Gastrocnemius medialis (tissue), 4 donors: ENCODE measurements at regions not wholly inside any gene's neighbourhood (a gene's known extent, or its start where the extent isn't known, plus 50 kb on each side); places are given as distances from the start of the nearest gene placed in this dataset.

ENCODE experiments used
- ATAC-seq, 2 donors: fragments of 150-250 bp; one replicate each; pipeline ENCODE4 v1.9.1; 2016
- DNase-seq, 2 donors: peaks; one replicate each; pipeline ENCODE4 v3.0.0-alpha.2; 2019
- H3K27ac ChIP-seq, 4 donors: fragments of 200-600 bp; sonication (generic); 1 replicate in 1 of 4; 2 replicates in 3 of 4; pipeline ENCODE4 v1.5.1; 2016 to 2018; ENCODE audit warnings: mild to moderate bottlenecking in 2 of 4, moderate library complexity in 1 of 4
- H3K27me3 ChIP-seq, 3 donors: fragments of 200-600 bp; sonication (generic) in 2 of 3; 1 replicate in 1 of 3; 2 replicates in 2 of 3; pipeline versions ENCODE4 v1.5.1 to v1.6.0; 2016 to 2019; ENCODE audit warnings: mild to moderate bottlenecking in 1 of 3, moderate library complexity in 1 of 3
- H3K36me3 ChIP-seq, 2 donors: fragments of 200-600 bp; sonication (generic) in 1 of 2; one replicate each; pipeline ENCODE4 v1.5.1; 2017 to 2018
- H3K4me1 ChIP-seq, 2 donors: fragments of 200-600 bp; sonication (generic) in 1 of 2; one replicate each; pipeline ENCODE4 v1.5.1; 2016 to 2017; ENCODE audit warnings: mild to moderate bottlenecking in 2 of 2
- H3K4me3 ChIP-seq, 4 donors: fragments of 200-600 bp; sonication (generic) in 3 of 4; 1 replicate in 1 of 4; 2 replicates in 3 of 4; pipeline ENCODE4 v1.5.1; 2016 to 2019; ENCODE audit warnings: mild to moderate bottlenecking in 2 of 4
- H3K9me3 ChIP-seq, 3 donors: fragments of 200-600 bp; sonication (generic) in 2 of 3; 1 replicate in 1 of 3; 2 replicates in 2 of 3; pipeline ENCODE4 v1.5.1; 2016 to 2019
- POLR2A ChIP-seq, 2 donors: fragments of 450-650 bp; IDR thresholded peaks; one replicate each; pipeline ENCODE4 v1.6.1; 2017; ENCODE audit warnings: antibody characterized with exemption in 2 of 2, mild to moderate bottlenecking in 2 of 2, moderate library complexity in 2 of 2
- in situ Hi-C, 4 donors: fragments of 200-750 bp; cut with MboI; loops; one replicate each; pipeline versions ENCODE4 v1.15.0 to v1.8.0; 2017; ENCODE audit warnings: low sequenced_read_pairs in 4 of 4
- intact Hi-C: fragments of 100-400 bp; cut with DNase I; formaldehyde crosslinking; loops from one replicate; pipeline ENCODE4 v1.15.1; 2023; ENCODE audit warnings: low total_unique reads
- TF ChIP-seq, protein P1 (sequence below), 5 experiments: fragments of 450-650 bp in 3 of 5; fragments of 200-600 bp in 2 of 5; sonication (generic) in 2 of 5; IDR thresholded peaks in 4 of 5; conservative IDR thresholded peaks in 1 of 5; 1 replicate in 4 of 5; 2 replicates in 1 of 5; pipeline ENCODE4 v1.5.1; 2016 to 2019; ENCODE audit warnings: antibody characterized with exemption in 5 of 5, mild to moderate bottlenecking in 3 of 5, moderate library complexity in 3 of 5

DNA sequence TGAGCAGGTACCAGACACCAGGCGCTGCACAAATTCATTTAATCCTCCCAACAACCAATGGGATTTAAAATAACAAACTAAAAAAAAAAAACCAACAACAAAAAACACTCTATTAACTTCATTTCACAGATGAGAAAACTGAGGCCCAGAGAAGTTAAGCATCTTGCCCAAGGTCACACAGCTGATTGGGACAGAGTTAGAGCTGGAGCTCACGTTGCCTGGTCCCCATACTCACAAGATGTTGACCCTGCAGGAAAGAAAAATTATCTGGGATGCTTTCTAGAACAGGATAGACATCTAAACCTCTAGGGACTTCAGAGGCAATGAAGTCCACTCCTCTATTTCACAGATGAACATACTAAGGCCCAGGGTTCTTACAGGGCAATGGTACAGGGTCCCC lies 175.3 kb downstream of the PSMG1 start:
- Histone ChIP-seq H3K4me3 (no peak overlapping the region), H3K27me3 (no peaks in the 10 kb centered on the region), H3K27ac (peak overlapping the region in 3 of 4 donors; percentile 76 to 82 (median 80)), H3K36me3 (no peaks in the 10 kb centered on the region), H3K9me3 (no peaks in the 10 kb centered on the region), H3K4me1 (peaks cover 7 to 42% of the 10 kb centered on the region in 2 donors)
- in situ Hi-C loops: loop anchor here in 1 of 4 donors (25.0 kb wide), 1 partner anchor 104 kb away; no protein-coding TSS in a partner anchor
- DNase-seq (no peak), ATAC-seq (no peak)
- TF ChIP-seq, protein P1, sequence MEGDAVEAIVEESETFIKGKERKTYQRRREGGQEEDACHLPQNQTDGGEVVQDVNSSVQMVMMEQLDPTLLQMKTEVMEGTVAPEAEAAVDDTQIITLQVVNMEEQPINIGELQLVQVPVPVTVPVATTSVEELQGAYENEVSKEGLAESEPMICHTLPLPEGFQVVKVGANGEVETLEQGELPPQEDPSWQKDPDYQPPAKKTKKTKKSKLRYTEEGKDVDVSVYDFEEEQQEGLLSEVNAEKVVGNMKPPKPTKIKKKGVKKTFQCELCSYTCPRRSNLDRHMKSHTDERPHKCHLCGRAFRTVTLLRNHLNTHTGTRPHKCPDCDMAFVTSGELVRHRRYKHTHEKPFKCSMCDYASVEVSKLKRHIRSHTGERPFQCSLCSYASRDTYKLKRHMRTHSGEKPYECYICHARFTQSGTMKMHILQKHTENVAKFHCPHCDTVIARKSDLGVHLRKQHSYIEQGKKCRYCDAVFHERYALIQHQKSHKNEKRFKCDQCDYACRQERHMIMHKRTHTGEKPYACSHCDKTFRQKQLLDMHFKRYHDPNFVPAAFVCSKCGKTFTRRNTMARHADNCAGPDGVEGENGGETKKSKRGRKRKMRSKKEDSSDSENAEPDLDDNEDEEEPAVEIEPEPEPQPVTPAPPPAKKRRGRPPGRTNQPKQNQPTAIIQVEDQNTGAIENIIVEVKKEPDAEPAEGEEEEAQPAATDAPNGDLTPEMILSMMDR (IDR thresholded peaks at IDR 0.05 in 4 of 5, conservative IDR thresholded peaks at IDR 0.05 in 1 of 5): no peak
- TF ChIP-seq POLR2A (IDR thresholded peaks at IDR 0.05): no peak
- intact Hi-C loops: no loop called here

DNA sequence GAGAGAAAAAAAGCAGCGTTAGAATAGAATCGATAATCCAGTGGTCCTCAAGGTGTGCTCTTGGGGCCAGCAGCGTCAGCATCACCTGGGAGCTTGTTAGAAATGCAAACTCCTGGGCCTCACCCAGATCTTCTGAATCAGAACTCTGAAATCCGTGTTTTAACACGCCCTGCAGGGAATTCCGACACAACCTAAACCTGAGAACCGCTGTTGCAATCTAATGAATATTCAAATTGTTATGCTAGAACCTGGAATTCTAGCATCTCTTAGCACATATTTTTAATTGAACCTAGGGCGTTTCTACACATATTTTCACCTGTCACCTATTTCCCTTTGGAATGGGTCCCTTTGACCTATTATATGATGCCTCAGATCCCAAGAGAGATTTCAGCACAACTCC lies 175.7 kb downstream of the PSMG1 start:
- ATAC-seq (no peak), DNase-seq (no peak)
- intact Hi-C loops (no loop called here), in situ Hi-C loops (loop anchor here in 1 of 4 donors (25.0 kb wide), 1 partner anchor 105 kb away; no protein-coding TSS in a partner anchor)
- no peak for TF ChIP-seq POLR2A (IDR thresholded peaks at IDR 0.05)
- TF ChIP-seq, protein P1 (IDR thresholded peaks at IDR 0.05 in 4 of 5, conservative IDR thresholded peaks at IDR 0.05 in 1 of 5): no peak
- Histone ChIP-seq H3K4me3 (no peak overlapping the region), H3K9me3 (no peaks in the 10 kb centered on the region), H3K36me3 (no peaks in the 10 kb centered on the region), H3K27me3 (no peaks in the 10 kb centered on the region), H3K4me1 (peaks cover 11 to 46% of the 10 kb centered on the region in 2 donors), H3K27ac (peak overlapping the region in 3 of 4 donors; percentile 76 to 82 (median 80))

DNA sequence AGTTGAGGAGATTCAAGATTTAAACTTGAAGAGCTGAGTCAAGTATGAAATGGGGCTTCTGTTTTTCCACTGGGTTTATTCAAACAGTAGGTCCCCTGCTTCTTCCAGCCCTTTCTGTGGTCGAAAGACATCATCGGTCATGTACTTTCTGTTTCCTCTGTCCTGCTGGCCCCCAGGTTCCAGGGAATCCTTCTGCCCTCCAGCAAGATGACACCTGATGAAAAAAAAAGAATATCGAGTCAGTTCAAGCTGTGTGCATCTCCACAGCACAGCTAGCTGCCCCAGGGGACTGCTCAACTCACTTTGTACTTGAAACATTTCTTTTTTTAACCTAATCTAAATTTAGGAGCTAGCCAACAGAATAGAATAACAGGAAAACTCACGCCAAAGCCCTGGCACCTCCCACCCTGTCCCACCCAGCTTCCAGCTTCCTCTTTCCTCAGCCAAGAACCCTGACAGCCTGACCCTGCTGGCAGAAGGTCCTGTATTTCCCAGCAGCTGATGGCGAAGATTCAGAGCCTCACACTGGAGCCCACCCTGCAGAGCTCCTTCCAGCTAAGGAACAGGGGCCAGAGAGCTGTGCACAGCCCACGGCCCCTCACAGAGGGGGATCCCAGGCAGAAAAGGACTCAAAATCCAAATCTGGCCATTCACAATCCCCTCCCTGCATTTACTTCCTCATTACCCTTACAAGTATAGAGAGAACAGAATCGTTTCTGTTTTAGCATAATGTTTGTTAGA lies 176.5 kb downstream of the PSMG1 start:
- Histone ChIP-seq H3K4me1 (peaks cover 13 to 50% of the 10 kb centered on the region in 2 donors), H3K4me3 (no peak overlapping the region), H3K9me3 (no peaks in the 10 kb centered on the region), H3K27me3 (no peaks in the 10 kb centered on the region), H3K36me3 (no peaks in the 10 kb centered on the region), H3K27ac (peak overlapping the region; percentile 47 to 82 (median 78))
- TF ChIP-seq POLR2A (IDR thresholded peaks at IDR 0.05): no peak
- TF ChIP-seq, protein P1 (IDR thresholded peaks at IDR 0.05 in 4 of 5, conservative IDR thresholded peaks at IDR 0.05 in 1 of 5): no peak
- intact Hi-C loops: no loop called here
- DNase-seq (peak in 1 of 2 donors; percentile 50), ATAC-seq (peak; percentile 48 to 52)
- in situ Hi-C loops: loop anchor here in 1 of 4 donors (25.0 kb wide), 1 partner anchor 106 kb away; no protein-coding TSS in a partner anchor

DNA sequence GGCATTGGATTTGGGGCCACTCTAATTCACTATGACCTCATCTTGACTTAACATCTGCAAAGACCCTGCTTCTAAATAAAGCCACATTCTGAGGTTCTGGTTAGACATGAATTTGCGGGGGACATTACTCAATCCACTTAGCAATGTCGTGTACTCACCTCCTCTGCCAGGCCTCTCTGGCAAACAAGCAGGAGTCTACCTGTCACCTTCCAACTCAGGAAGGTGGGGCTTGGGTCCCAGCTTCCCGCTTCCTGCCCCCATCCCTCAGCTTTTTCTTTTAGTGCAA lies 177.8 kb downstream of the PSMG1 start:
- Histone ChIP-seq H3K4me3 (no peak overlapping the region), H3K27ac (peak overlapping the region; percentile 47 to 82 (median 78)), H3K36me3 (no peaks in the 10 kb centered on the region), H3K9me3 (no peaks in the 10 kb centered on the region), H3K27me3 (no peaks in the 10 kb centered on the region), H3K4me1 (peaks cover 13 to 51% of the 10 kb centered on the region in 2 donors)
- no peak for DNase-seq
- intact Hi-C loops (no loop called here), in situ Hi-C loops (loop anchor here in 1 of 4 donors (25.0 kb wide), 1 partner anchor 107 kb away; no protein-coding TSS in a partner anchor)
- TF ChIP-seq POLR2A (IDR thresholded peaks at IDR 0.05): no peak
- TF ChIP-seq, protein P1 (IDR thresholded peaks at IDR 0.05 in 4 of 5, conservative IDR thresholded peaks at IDR 0.05 in 1 of 5): no peak
- ATAC-seq: no peak
